Suppressor macrophage treated with lipopolysaccharide for 4 hours (primary cell): ENCODE measurements at regions not wholly inside any gene's neighbourhood (a gene's known extent, or its start where the extent isn't known, plus 50 kb on each side); places are given as distances from the start of the nearest gene placed in this dataset.

ENCODE experiments used
- DNase-seq: peaks from one replicate; pipeline ENCODE4 v3.0.0-alpha.2; 2020

- no peak for DNase-seq
Measured at GRCh38 chr1:23639460-23640095, 52.0 kb upstream of the RPL11 start.

- no peak for DNase-seq
Measured at GRCh38 chr1:23638786-23639241, 52.8 kb upstream of the RPL11 start.

GRCh38 chr1:23638188-23638619 is 53.4 kb upstream of the RPL11 start:
- no peak for DNase-seq

- no peak for DNase-seq
Measured at GRCh38 chr1:23636009-23636408, 55.6 kb upstream of the RPL11 start.

GRCh38 chr1:23634840-23635651 is 56.6 kb upstream of the RPL11 start:
- peak; percentile 81 for DNase-seq

- no peak for DNase-seq
Measured at GRCh38 chr1:23634518-23634839, 57.1 kb upstream of the RPL11 start.

- DNase-seq: no peak
Measured at GRCh38 chr1:23632479-23633160, 59.0 kb upstream of the RPL11 start.

- no peak for DNase-seq
Measured at GRCh38 chr1:23629708-23630290, 61.8 kb upstream of the RPL11 start.

GRCh38 chr1:23628951-23629387 is 62.6 kb upstream of the RPL11 start:
- DNase-seq: no peak

- no peak for DNase-seq
Measured at GRCh38 chr1:23627069-23627735, 64.4 kb upstream of the RPL11 start.

- DNase-seq: no peak
Measured at GRCh38 chr1:23625929-23626535, 65.6 kb upstream of the RPL11 start.

GRCh38 chr1:23625459-23625858 is 66.1 kb upstream of the RPL11 start:
- no peak for DNase-seq

GRCh38 chr1:23624440-23624839 is 65.1 kb upstream of the ID3 start:
- DNase-seq: peak; percentile 28

GRCh38 chr1:23622284-23622683 is 63.0 kb upstream of the ID3 start:
- DNase-seq: no peak

- DNase-seq: no peak
Measured at GRCh38 chr1:23620605-23621004, 61.3 kb upstream of the ID3 start.

- DNase-seq: peak; percentile 16
Measured at GRCh38 chr1:23619299-23620188, 60.2 kb upstream of the ID3 start.

GRCh38 chr1:23618586-23619083 is 59.3 kb upstream of the ID3 start:
- DNase-seq: no peak

- no peak for DNase-seq
Measured at GRCh38 chr1:23617084-23617521, 57.8 kb upstream of the ID3 start.

- no peak for DNase-seq
Measured at GRCh38 chr1:23616292-23616824, 57.1 kb upstream of the ID3 start.

- no peak for DNase-seq
Measured at GRCh38 chr1:23615852-23616251, 56.6 kb upstream of the ID3 start.

- DNase-seq: no peak
Measured at GRCh38 chr1:23615423-23615822, 56.1 kb upstream of the ID3 start.
